HG03045 (cell line): ENCODE measurements at regions not wholly inside any gene's neighbourhood (a gene's known extent, or its start where the extent isn't known, plus 50 kb on each side); places are given as distances from the start of the nearest gene placed in this dataset.
"Not testable (repeated sequence)": the region's sequence is repeated elsewhere in the genome, so short reads cannot be mapped to it uniquely, and the experiment has no call there.

ENCODE experiments used
- ATAC-seq: cut with Tn5 transposase; IDR thresholded peaks from one replicate; pipeline ENCODE4 v1.9.1; 2021; ENCODE audit warnings: mild to moderate bottlenecking, moderate library complexity; ENCODE audit not compliant: unreplicated experiment

- not testable (repeated sequence) for ATAC-seq
These were observed 1083.2 kb upstream of the AMELY start for GRCh38 chrY:7994781-7995180.

- no peak for ATAC-seq
These were observed 1068.2 kb upstream of the AMELY start for GRCh38 chrY:7979770-7980169.

GRCh38 chrY:7977301-7977700 lies 1065.7 kb upstream of the AMELY start:
- ATAC-seq = no peak

- ATAC-seq = no peak
These were observed 1056.7 kb upstream of the AMELY start for GRCh38 chrY:7968293-7968692.

- no peak for ATAC-seq
These were observed 1055.4 kb upstream of the AMELY start for GRCh38 chrY:7966916-7967315.

GRCh38 chrY:7963393-7963792 lies 1051.8 kb upstream of the AMELY start:
- ATAC-seq = no peak

- ATAC-seq = no peak
These were observed 1050.8 kb upstream of the AMELY start for GRCh38 chrY:7962350-7962749.

GRCh38 chrY:7961811-7962210 lies 1050.3 kb upstream of the AMELY start:
- no peak for ATAC-seq

GRCh38 chrY:7957773-7958172 lies 1046.2 kb upstream of the AMELY start:
- no peak for ATAC-seq

GRCh38 chrY:7951187-7951852 lies 1039.8 kb upstream of the AMELY start:
- ATAC-seq = no peak

- ATAC-seq = no peak
These were observed 1032.6 kb upstream of the AMELY start for GRCh38 chrY:7944135-7944534.

- ATAC-seq = no peak
These were observed 1031.2 kb upstream of the AMELY start for GRCh38 chrY:7942711-7943110.

- no peak for ATAC-seq
These were observed 1030.3 kb upstream of the AMELY start for GRCh38 chrY:7941856-7942255.

GRCh38 chrY:7938982-7939718 lies 1027.6 kb upstream of the AMELY start:
- ATAC-seq = no peak

GRCh38 chrY:7936831-7937230 lies 1025.3 kb upstream of the AMELY start:
- ATAC-seq = no peak

GRCh38 chrY:7936046-7936445 lies 1024.5 kb upstream of the AMELY start:
- no peak for ATAC-seq

- ATAC-seq = no peak
These were observed 1024.1 kb upstream of the AMELY start for GRCh38 chrY:7935606-7936005.

GRCh38 chrY:7932424-7932823 lies 1020.9 kb upstream of the AMELY start:
- no peak for ATAC-seq

GRCh38 chrY:7929866-7930265 lies 1018.3 kb upstream of the AMELY start:
- ATAC-seq = no peak

- no peak for ATAC-seq
These were observed 1012.5 kb upstream of the AMELY start for GRCh38 chrY:7924059-7924458.

- no peak for ATAC-seq
These were observed 1012.0 kb upstream of the AMELY start for GRCh38 chrY:7923476-7924017.

- no peak for ATAC-seq
These were observed 1008.8 kb upstream of the AMELY start for GRCh38 chrY:7920382-7920781.
